Lower lobe of right lung (tissue), 2 donors: ENCODE measurements at regions not wholly inside any gene's neighbourhood (a gene's known extent, or its start where the extent isn't known, plus 50 kb on each side); places are given as distances from the start of the nearest gene placed in this dataset.
A peak's percentile ranks its signal among the peaks of the same experiment; 100 is the strongest.

ENCODE experiments used
- ATAC-seq, 2 donors: fragments of 200-7000 bp; cut with Tn5 transposase; one replicate each; pipeline ENCODE4 v1.9.1; 2020 to 2022; ENCODE audit warnings: mild to moderate bottlenecking in 2 of 2, moderate library complexity in 2 of 2
- DNase-seq: peaks from one replicate; pipeline ENCODE4 v3.0.0-alpha.2; 2020
- H3K27ac ChIP-seq: fragments of 200-600 bp; one replicate; pipeline ENCODE4 v1.8.0; 2022
- H3K27me3 ChIP-seq: fragments of 200-600 bp; one replicate; pipeline ENCODE4 v1.8.0; 2022; ENCODE audit warnings: low read depth
- H3K36me3 ChIP-seq: fragments of 200-600 bp; one replicate; pipeline ENCODE4 v1.8.0; 2022; ENCODE audit warnings: mild to moderate bottlenecking
- H3K4me1 ChIP-seq: fragments of 200-600 bp; one replicate; pipeline ENCODE4 v1.8.0; 2022
- H3K4me3 ChIP-seq: fragments of 200-600 bp; one replicate; pipeline ENCODE4 v1.8.0; 2022; ENCODE audit warnings: mild to moderate bottlenecking
- H3K9me3 ChIP-seq: fragments of 200-600 bp; one replicate; pipeline ENCODE4 v1.8.0; 2022
- intact Hi-C: fragments of 100-400 bp; cut with DNase I; formaldehyde crosslinking; loops from one replicate; pipeline ENCODE4 v1.11.0; 2022
- TF ChIP-seq, protein P1 (sequence below): fragments of 200-600 bp; IDR thresholded peaks from one replicate; pipeline ENCODE4 v1.8.0; 2022; ENCODE audit warnings: antibody characterized with exemption, mild to moderate bottlenecking
- donor health status: DM: no; HTN: yes; CAD: no; lungs with severe emphysema.

DNA sequence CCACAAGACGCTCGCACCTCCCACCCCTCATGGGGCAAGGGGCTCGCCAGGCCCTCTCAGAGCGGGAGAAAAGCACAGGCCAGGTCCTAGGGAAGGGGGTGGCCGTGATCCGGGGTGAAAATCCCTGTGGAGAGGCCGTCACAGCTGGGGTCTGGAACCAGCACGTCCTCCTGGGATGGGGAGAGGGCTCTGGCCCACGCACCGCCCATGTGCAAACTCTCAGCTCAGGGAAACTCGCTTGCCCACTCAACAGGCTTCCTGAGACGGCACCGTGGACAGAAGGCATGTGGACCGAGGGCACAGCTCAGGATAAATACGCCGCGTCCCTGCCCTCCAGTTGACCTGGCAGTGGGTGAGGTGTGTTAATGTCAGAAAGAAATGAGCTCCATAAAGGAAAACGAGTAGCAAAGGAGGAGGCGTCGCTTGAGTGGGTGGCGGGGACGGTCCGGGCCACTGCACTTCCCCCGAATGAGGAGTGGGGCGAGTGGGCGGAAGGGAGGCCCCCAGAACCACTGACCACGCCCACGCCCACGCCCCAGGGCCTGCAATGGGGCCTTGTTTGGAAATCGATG is 57.6 kb upstream of the GALNT9 start:
- no peaks in the 10 kb centered on the region for H3K9me3 ChIP-seq

DNA sequence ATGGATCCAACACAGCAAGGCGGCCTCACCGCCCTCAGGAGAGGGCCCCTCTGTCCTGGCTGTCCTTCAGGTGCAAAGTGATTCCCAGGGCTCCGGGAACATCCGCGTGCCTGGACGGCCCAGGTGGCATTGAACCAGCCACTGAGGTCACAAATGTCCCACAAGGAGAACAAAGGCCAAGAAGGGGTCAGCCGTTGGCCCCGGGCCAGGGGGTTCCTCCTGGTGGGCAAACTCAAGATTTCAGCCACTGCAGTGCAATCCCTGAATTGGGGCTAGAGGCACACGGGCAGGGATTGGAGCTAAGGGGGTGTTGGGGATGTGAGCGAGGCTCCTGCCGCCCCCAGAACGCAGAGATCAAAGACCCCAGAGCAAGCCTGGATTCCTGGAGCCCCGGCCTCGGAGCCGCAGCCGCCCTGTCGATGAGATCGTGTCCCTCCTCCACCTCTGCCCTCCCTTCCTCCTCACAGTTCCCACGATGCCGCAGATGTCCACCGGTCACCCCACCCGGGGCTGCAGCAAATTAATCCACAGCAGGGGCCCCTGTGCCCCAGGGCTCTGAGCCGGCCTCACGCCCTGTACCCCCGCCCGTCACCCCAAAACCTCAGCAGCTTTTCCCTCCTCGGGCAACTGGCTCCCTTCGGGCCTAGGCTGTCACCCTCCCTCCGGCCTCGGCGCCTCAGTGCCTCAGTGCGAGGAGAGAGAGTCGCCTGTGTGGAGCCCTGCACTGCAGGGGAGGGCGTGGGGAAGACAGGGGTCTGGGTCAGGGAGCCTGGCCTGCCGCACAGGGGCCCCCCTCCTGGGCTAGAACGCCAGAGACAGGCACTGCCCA is 56.7 kb upstream of the GALNT9 start:
- peaks cover 21% of the 10 kb centered on the region for H3K27me3 ChIP-seq

More for the DNA sequence above, 57.6 kb upstream of the GALNT9 start:
- intact Hi-C loops, result no loop called here
- no peak for DNase-seq
- TF ChIP-seq, protein P1, sequence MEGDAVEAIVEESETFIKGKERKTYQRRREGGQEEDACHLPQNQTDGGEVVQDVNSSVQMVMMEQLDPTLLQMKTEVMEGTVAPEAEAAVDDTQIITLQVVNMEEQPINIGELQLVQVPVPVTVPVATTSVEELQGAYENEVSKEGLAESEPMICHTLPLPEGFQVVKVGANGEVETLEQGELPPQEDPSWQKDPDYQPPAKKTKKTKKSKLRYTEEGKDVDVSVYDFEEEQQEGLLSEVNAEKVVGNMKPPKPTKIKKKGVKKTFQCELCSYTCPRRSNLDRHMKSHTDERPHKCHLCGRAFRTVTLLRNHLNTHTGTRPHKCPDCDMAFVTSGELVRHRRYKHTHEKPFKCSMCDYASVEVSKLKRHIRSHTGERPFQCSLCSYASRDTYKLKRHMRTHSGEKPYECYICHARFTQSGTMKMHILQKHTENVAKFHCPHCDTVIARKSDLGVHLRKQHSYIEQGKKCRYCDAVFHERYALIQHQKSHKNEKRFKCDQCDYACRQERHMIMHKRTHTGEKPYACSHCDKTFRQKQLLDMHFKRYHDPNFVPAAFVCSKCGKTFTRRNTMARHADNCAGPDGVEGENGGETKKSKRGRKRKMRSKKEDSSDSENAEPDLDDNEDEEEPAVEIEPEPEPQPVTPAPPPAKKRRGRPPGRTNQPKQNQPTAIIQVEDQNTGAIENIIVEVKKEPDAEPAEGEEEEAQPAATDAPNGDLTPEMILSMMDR, result no peak
- H3K4me1 ChIP-seq, result no peaks in the 10 kb centered on the region
- no peak overlapping the region for H3K4me3 ChIP-seq
- no peak overlapping the region for H3K27ac ChIP-seq
- peak in 1 of 2 donors; percentile 13 for ATAC-seq
- no peaks in the 10 kb centered on the region for H3K36me3 ChIP-seq
- H3K27me3 ChIP-seq, result peaks cover 21% of the 10 kb centered on the region

DNA sequence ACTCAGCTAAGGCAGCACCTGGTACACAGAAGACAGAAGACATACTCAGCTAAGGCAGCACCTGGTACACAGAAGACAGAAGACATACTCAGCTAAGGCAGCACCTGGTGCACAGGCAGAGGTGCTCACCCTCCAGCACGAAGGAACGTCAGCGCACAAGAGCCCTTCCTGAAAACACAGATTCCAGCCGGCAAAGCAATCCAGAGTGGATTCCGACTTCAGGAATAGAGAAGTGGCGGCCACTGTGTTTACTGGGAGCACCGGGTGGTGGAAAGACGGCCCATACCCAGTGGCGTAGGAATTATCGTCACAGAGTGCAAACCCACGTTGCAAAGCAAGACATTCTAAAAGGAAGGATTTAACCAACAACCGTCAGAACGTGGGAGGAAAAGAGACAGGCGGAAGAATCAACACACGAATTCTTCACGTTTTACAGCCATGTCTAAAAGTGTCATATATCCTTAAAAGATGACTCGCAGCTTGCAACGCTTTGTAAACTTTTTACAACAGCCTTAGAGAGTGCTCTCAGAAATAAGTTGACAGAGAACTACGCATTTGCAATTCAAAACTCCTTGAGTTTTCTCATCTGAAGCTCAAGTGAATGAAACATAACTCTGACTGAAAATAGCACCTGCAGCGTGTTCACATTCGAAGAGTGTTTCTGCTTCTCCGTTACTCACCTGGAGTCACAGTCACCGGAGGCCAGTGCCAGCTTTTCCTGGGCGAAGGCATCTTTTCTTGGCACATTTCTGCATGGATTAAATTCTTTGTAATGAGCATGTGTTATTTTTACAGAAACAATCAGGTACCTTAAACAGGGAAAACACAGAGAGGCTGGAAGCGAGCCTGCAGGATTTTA is 55.8 kb upstream of the GALNT9 start:
- DNase-seq (no peak), ATAC-seq (no peak)
- Histone ChIP-seq H3K36me3 (no peaks in the 10 kb centered on the region), H3K9me3 (no peaks in the 10 kb centered on the region), H3K27ac (no peak overlapping the region), H3K4me3 (no peak overlapping the region), H3K27me3 (peaks cover 28% of the 10 kb centered on the region), H3K4me1 (no peaks in the 10 kb centered on the region)
- intact Hi-C loops, result no loop called here
- TF ChIP-seq, protein P1, result no peak

More for the DNA sequence above, 56.7 kb upstream of the GALNT9 start:
- no peak overlapping the region for H3K27ac ChIP-seq
- no peaks in the 10 kb centered on the region for H3K4me1 ChIP-seq
- intact Hi-C loops, result no loop called here
- no peaks in the 10 kb centered on the region for H3K36me3 ChIP-seq
- H3K4me3 ChIP-seq, result no peak overlapping the region
- peak in 1 of 2 donors; percentile 35 for ATAC-seq
- H3K9me3 ChIP-seq, result no peaks in the 10 kb centered on the region
- TF ChIP-seq, protein P1, result no peak
- DNase-seq, result peak; percentile 41

DNA sequence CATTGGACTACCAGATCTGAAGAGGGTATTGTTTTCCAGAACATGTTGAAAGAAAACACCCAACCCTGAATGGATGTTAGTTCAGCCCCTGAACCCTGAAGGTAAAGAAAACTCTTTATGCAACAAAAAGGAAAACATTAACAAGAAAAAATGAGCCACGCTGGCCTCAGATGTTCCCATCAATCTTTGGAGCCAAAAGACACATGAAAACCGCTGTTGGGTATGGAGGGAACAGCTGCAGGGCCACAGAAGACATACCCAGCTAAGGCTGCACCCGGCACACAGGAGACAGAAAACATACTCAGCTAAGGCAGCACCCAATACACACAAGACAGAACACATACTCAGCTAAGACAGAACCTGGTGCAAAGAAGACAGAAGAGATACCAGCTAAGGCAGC is 51.3 kb upstream of the GALNT9 start:
- Histone ChIP-seq H3K4me1 (no peaks in the 10 kb centered on the region), H3K36me3 (no peaks in the 10 kb centered on the region), H3K27me3 (peaks cover 34% of the 10 kb centered on the region), H3K4me3 (no peak overlapping the region), H3K9me3 (no peaks in the 10 kb centered on the region), H3K27ac (no peak overlapping the region)
- DNase-seq (no peak), ATAC-seq (no peak)
- intact Hi-C loops, result no loop called here
- TF ChIP-seq, protein P1, result no peak

DNA sequence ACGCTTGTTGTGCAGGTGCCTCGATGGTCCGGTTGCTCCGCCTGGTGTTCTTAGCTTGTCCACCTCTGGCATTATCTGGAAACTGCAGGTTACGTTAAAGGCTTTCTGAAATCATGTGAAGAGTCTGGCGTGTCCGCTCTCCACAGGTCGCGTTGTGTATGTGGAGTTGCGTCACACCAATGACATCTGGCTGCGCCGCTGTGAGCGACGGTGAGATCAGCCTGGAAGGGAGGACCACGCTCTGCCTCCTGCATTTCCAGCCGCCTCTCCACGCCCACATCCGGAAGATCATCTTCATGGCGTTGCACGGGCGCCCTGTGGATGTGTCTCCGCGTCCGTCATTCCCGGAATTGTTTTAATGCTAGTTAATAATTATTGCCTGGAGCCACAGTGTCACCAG is 50.6 kb upstream of the GALNT9 start:
- DNase-seq, result no peak
- H3K27me3 ChIP-seq, result peaks cover 38% of the 10 kb centered on the region
- TF ChIP-seq, protein P1, result no peak
- H3K27ac ChIP-seq, result no peak overlapping the region
- intact Hi-C loops, result no loop called here
- H3K4me3 ChIP-seq, result no peak overlapping the region
- no peak for ATAC-seq
- H3K9me3 ChIP-seq, result no peaks in the 10 kb centered on the region
- H3K36me3 ChIP-seq, result no peaks in the 10 kb centered on the region
- no peaks in the 10 kb centered on the region for H3K4me1 ChIP-seq
